Prostate gland (tissue), 2 donors: ENCODE measurements at regions not wholly inside any gene's neighbourhood (a gene's known extent, or its start where the extent isn't known, plus 50 kb on each side); places are given as distances from the start of the nearest gene placed in this dataset.
"Not testable (repeated sequence)": the region's sequence is repeated elsewhere in the genome, so short reads cannot be mapped to it uniquely, and the experiment has no call there.

Experiments used
- CTCF ChIP-seq, 4 experiments: fragments of 200-600 bp in 2 of 4; fragments of 450-650 bp in 2 of 4; sonication (generic) in 2 of 4; IDR thresholded peaks; 1 replicate in 3 of 4; 2 replicates in 1 of 4; pipeline ENCODE4 v1.5.1; 2016 to 2019; ENCODE audit warnings: antibody characterized with exemption in 4 of 4, mild to moderate bottlenecking in 2 of 4, moderate library complexity in 2 of 4
- POLR2A ChIP-seq: fragments of 450-650 bp; IDR thresholded peaks from one replicate; pipeline ENCODE4 v1.6.1; 2016; ENCODE audit warnings: antibody characterized with exemption, mild to moderate bottlenecking
- POLR2AphosphoS5 ChIP-seq: sonication (generic); formaldehyde crosslinking; IDR thresholded peaks from one replicate; pipeline ENCODE4 v1.6.1; 2017; ENCODE audit warnings: antibody characterized with exemption

DNA sequence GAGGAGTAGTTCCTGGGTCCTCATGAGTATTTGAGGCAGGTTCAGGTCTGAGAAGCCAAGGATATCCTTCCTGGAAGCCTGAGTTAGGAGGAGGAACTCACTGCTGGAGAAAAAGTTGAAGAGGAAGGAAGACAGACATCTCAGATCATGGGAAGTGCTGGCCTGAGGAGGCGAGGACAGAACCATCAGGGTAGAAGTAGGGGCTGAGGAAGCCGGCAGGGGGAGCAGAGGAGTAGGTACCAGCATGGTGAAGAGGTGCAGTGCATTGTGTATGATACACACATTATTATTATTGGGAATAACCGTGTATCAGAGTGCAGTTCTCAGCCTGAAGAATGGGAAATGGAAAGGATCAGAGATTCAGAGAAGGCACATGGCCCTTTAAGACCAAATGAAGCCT, 103.2 kb upstream of the PRB2 start:
- not testable (repeated sequence) for TF ChIP-seq CTCF (IDR thresholded peaks at IDR 0.05); POLR2A; POLR2AphosphoS5
